ENCODE measurements at regions not wholly inside any gene's neighbourhood (a gene's known extent, or its start where the extent isn't known, plus 50 kb on each side); places are given as distances from the start of the nearest gene placed in this dataset.

- TF ChIP-seq, protein P1, sequence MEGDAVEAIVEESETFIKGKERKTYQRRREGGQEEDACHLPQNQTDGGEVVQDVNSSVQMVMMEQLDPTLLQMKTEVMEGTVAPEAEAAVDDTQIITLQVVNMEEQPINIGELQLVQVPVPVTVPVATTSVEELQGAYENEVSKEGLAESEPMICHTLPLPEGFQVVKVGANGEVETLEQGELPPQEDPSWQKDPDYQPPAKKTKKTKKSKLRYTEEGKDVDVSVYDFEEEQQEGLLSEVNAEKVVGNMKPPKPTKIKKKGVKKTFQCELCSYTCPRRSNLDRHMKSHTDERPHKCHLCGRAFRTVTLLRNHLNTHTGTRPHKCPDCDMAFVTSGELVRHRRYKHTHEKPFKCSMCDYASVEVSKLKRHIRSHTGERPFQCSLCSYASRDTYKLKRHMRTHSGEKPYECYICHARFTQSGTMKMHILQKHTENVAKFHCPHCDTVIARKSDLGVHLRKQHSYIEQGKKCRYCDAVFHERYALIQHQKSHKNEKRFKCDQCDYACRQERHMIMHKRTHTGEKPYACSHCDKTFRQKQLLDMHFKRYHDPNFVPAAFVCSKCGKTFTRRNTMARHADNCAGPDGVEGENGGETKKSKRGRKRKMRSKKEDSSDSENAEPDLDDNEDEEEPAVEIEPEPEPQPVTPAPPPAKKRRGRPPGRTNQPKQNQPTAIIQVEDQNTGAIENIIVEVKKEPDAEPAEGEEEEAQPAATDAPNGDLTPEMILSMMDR (IDR thresholded peaks at IDR 0.05): no peak
- TF ChIP-seq POLR2A (IDR thresholded peaks at IDR 0.05): no peak
These were observed 543.3 kb upstream of the EEF2KMT start for GRCh38 chr16:5640883-5641282.

Measured in heart left ventricle (tissue), 13 donors.